OCI-LY3 (cell line): ENCODE measurements at regions not wholly inside any gene's neighbourhood (a gene's known extent, or its start where the extent isn't known, plus 50 kb on each side); places are given as distances from the start of the nearest gene placed in this dataset.

Experiments
- H2AFZ ChIP-seq: fragments of 200-600, 300-600 bp; shearing (Covaris generic); 2 replicates; pipeline ENCODE4 v1.6.0; 2014; ENCODE audit warnings: antibody characterized with exemption, low read depth, low read length
- H3K27ac ChIP-seq: fragments of 200-600, 300-600 bp; sonication (generic); 2 replicates; pipeline ENCODE4 v1.5.1; 2014; ENCODE audit warnings: mild to moderate bottlenecking, low read length, moderate library complexity, mixed read lengths
- H3K27me3 ChIP-seq: fragments of 200-600, 300-600 bp; sonication (generic); 2 replicates; pipeline ENCODE4 v1.6.1; 2014; ENCODE audit warnings: low read depth, low read length, mixed read lengths
- H3K36me3 ChIP-seq: fragments of 200-600, 300-600 bp; sonication (generic); replicated peaks from 2 replicates; pipeline ENCODE3; 2014; ENCODE audit warnings: low read depth, low read length, mixed read lengths
- H3K4me1 ChIP-seq: fragments of 300-600, 200-600 bp; sonication (generic); 2 replicates; pipeline ENCODE4 v1.6.1; 2014; ENCODE audit warnings: low read length, mixed read lengths
- H3K4me2 ChIP-seq: fragments of 200-600, 300-600 bp; sonication (generic); 2 replicates; pipeline ENCODE4 v1.6.1; 2014; ENCODE audit warnings: low read length, mixed read lengths
- H3K4me3 ChIP-seq: fragments of 300-600, 200-600 bp; sonication (generic); 2 replicates; pipeline ENCODE4 v1.5.1; 2014; ENCODE audit warnings: antibody characterized with exemption, mild to moderate bottlenecking, low read length, moderate library complexity
- H3K79me2 ChIP-seq: fragments of 300-600, 200-600 bp; shearing (Covaris generic); 2 replicates; pipeline ENCODE4 v1.6.1; 2014; ENCODE audit warnings: mild to moderate bottlenecking, low read length, mixed read lengths
- H3K9ac ChIP-seq: fragments of 300-600, 200-600 bp; shearing (Covaris generic); 2 replicates; pipeline ENCODE4 v1.6.0; 2014; ENCODE audit warnings: mild to moderate bottlenecking, low read length, moderate library complexity
- H3K9me3 ChIP-seq: fragments of 200-600, 300-600 bp; shearing (Covaris generic); 2 replicates; pipeline ENCODE4 v1.6.1; 2014; ENCODE audit warnings: low read length, mixed read lengths; ENCODE audit not compliant: insufficient read depth
- H4K20me1 ChIP-seq: fragments of 200-600, 300-600 bp; sonication (generic); 2 replicates; pipeline ENCODE4 v1.6.1; 2016; ENCODE audit warnings: low read length, mixed read lengths; ENCODE audit not compliant: insufficient read depth
- EZH2phosphoT487 ChIP-seq: fragments of 200-600 bp; shearing (Covaris generic); IDR thresholded peaks from 2 replicates; pipeline ENCODE4 v1.6.1; 2018; ENCODE audit warnings: antibody characterized with exemption, mixed run types, low read depth
- TF ChIP-seq, protein P1 (sequence below): fragments of 200-600, 300-600 bp; sonication (generic); IDR thresholded peaks from 2 replicates; pipeline ENCODE4 v1.5.1; 2014; ENCODE audit warnings: antibody characterized with exemption, low read length, low read depth

GRCh38 chr1:119228335-119229080 is 88.1 kb upstream of the WARS2 start:
- no peaks in the 10 kb centered on the region for H3K36me3 ChIP-seq
- no peaks in the 10 kb centered on the region for H4K20me1 ChIP-seq
- no peak overlapping the region for H3K9ac ChIP-seq
- H3K79me2 ChIP-seq: no peaks in the 10 kb centered on the region
- H3K9me3 ChIP-seq: no peaks in the 10 kb centered on the region
- H2AFZ ChIP-seq: no peak overlapping the region
- H3K27ac ChIP-seq: no peak overlapping the region
- no peaks in the 10 kb centered on the region for H3K27me3 ChIP-seq
- TF ChIP-seq, protein P1, sequence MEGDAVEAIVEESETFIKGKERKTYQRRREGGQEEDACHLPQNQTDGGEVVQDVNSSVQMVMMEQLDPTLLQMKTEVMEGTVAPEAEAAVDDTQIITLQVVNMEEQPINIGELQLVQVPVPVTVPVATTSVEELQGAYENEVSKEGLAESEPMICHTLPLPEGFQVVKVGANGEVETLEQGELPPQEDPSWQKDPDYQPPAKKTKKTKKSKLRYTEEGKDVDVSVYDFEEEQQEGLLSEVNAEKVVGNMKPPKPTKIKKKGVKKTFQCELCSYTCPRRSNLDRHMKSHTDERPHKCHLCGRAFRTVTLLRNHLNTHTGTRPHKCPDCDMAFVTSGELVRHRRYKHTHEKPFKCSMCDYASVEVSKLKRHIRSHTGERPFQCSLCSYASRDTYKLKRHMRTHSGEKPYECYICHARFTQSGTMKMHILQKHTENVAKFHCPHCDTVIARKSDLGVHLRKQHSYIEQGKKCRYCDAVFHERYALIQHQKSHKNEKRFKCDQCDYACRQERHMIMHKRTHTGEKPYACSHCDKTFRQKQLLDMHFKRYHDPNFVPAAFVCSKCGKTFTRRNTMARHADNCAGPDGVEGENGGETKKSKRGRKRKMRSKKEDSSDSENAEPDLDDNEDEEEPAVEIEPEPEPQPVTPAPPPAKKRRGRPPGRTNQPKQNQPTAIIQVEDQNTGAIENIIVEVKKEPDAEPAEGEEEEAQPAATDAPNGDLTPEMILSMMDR: no peak
- no peak for TF ChIP-seq EZH2phosphoT487
- no peak overlapping the region for H3K4me2 ChIP-seq
- no peaks in the 10 kb centered on the region for H3K4me1 ChIP-seq
- H3K4me3 ChIP-seq: no peak overlapping the region

- no peak for TF ChIP-seq EZH2phosphoT487
- TF ChIP-seq, protein P1: no peak
These were observed 94.7 kb upstream of the WARS2 start for GRCh38 chr1:119235120-119235519.

GRCh38 chr1:119245881-119246280 is 105.4 kb upstream of the WARS2 start:
- TF ChIP-seq EZH2phosphoT487: no peak
- TF ChIP-seq, protein P1: no peak

More at GRCh38 chr1:119235120-119235519, 94.7 kb upstream of the WARS2 start:
- Histone ChIP-seq H3K9me3 (no peaks in the 10 kb centered on the region), H3K79me2 (no peaks in the 10 kb centered on the region), H3K36me3 (no peaks in the 10 kb centered on the region), H3K27me3 (no peaks in the 10 kb centered on the region), H3K4me3 (no peak overlapping the region), H3K4me1 (no peaks in the 10 kb centered on the region), H2AFZ (no peak overlapping the region), H3K4me2 (no peak overlapping the region), H4K20me1 (no peaks in the 10 kb centered on the region), H3K27ac (no peak overlapping the region), H3K9ac (no peak overlapping the region)

GRCh38 chr1:119249283-119249682 is 108.8 kb upstream of the WARS2 start:
- Histone ChIP-seq H3K36me3 (no peaks in the 10 kb centered on the region), H3K4me2 (no peak overlapping the region), H3K27me3 (no peaks in the 10 kb centered on the region), H4K20me1 (no peaks in the 10 kb centered on the region), H2AFZ (no peak overlapping the region), H3K4me1 (no peaks in the 10 kb centered on the region), H3K4me3 (no peak overlapping the region), H3K27ac (no peak overlapping the region), H3K79me2 (no peaks in the 10 kb centered on the region), H3K9ac (no peak overlapping the region), H3K9me3 (no peaks in the 10 kb centered on the region)
- TF ChIP-seq, protein P1: no peak
- TF ChIP-seq EZH2phosphoT487: no peak

More at GRCh38 chr1:119245881-119246280, 105.4 kb upstream of the WARS2 start:
- no peaks in the 10 kb centered on the region for H3K79me2 ChIP-seq
- H4K20me1 ChIP-seq: no peaks in the 10 kb centered on the region
- no peaks in the 10 kb centered on the region for H3K9me3 ChIP-seq
- H3K36me3 ChIP-seq: no peaks in the 10 kb centered on the region
- no peak overlapping the region for H3K27ac ChIP-seq
- no peaks in the 10 kb centered on the region for H3K4me1 ChIP-seq
- no peak overlapping the region for H2AFZ ChIP-seq
- H3K27me3 ChIP-seq: no peaks in the 10 kb centered on the region
- H3K4me2 ChIP-seq: no peak overlapping the region
- H3K4me3 ChIP-seq: no peak overlapping the region
- no peak overlapping the region for H3K9ac ChIP-seq
